OCI-LY3 (cell line): ENCODE measurements at regions not wholly inside any gene's neighbourhood (a gene's known extent, or its start where the extent isn't known, plus 50 kb on each side); places are given as distances from the start of the nearest gene placed in this dataset.
"Not testable (repeated sequence)": the region's sequence is repeated elsewhere in the genome, so short reads cannot be mapped to it uniquely, and the experiment has no call there.

Source experiments
- H2AFZ ChIP-seq: fragments of 200-600, 300-600 bp; shearing (Covaris generic); 2 replicates; pipeline ENCODE4 v1.6.0; 2014; ENCODE audit warnings: antibody characterized with exemption, low read depth, low read length
- H3K27ac ChIP-seq: fragments of 200-600, 300-600 bp; sonication (generic); 2 replicates; pipeline ENCODE4 v1.5.1; 2014; ENCODE audit warnings: mild to moderate bottlenecking, low read length, moderate library complexity, mixed read lengths
- H3K27me3 ChIP-seq: fragments of 200-600, 300-600 bp; sonication (generic); 2 replicates; pipeline ENCODE4 v1.6.1; 2014; ENCODE audit warnings: low read depth, low read length, mixed read lengths
- H3K36me3 ChIP-seq: fragments of 200-600, 300-600 bp; sonication (generic); replicated peaks from 2 replicates; pipeline ENCODE3; 2014; ENCODE audit warnings: low read depth, low read length, mixed read lengths
- H3K4me1 ChIP-seq: fragments of 300-600, 200-600 bp; sonication (generic); 2 replicates; pipeline ENCODE4 v1.6.1; 2014; ENCODE audit warnings: low read length, mixed read lengths
- H3K4me2 ChIP-seq: fragments of 200-600, 300-600 bp; sonication (generic); 2 replicates; pipeline ENCODE4 v1.6.1; 2014; ENCODE audit warnings: low read length, mixed read lengths
- H3K4me3 ChIP-seq: fragments of 300-600, 200-600 bp; sonication (generic); 2 replicates; pipeline ENCODE4 v1.5.1; 2014; ENCODE audit warnings: antibody characterized with exemption, mild to moderate bottlenecking, low read length, moderate library complexity
- H3K79me2 ChIP-seq: fragments of 300-600, 200-600 bp; shearing (Covaris generic); 2 replicates; pipeline ENCODE4 v1.6.1; 2014; ENCODE audit warnings: mild to moderate bottlenecking, low read length, mixed read lengths
- H3K9ac ChIP-seq: fragments of 300-600, 200-600 bp; shearing (Covaris generic); 2 replicates; pipeline ENCODE4 v1.6.0; 2014; ENCODE audit warnings: mild to moderate bottlenecking, low read length, moderate library complexity
- H3K9me3 ChIP-seq: fragments of 200-600, 300-600 bp; shearing (Covaris generic); 2 replicates; pipeline ENCODE4 v1.6.1; 2014; ENCODE audit warnings: low read length, mixed read lengths; ENCODE audit not compliant: insufficient read depth
- H4K20me1 ChIP-seq: fragments of 200-600, 300-600 bp; sonication (generic); 2 replicates; pipeline ENCODE4 v1.6.1; 2016; ENCODE audit warnings: low read length, mixed read lengths; ENCODE audit not compliant: insufficient read depth
- EZH2phosphoT487 ChIP-seq: fragments of 200-600 bp; shearing (Covaris generic); IDR thresholded peaks from 2 replicates; pipeline ENCODE4 v1.6.1; 2018; ENCODE audit warnings: antibody characterized with exemption, mixed run types, low read depth
- TF ChIP-seq, protein P1 (sequence below): fragments of 200-600, 300-600 bp; sonication (generic); IDR thresholded peaks from 2 replicates; pipeline ENCODE4 v1.5.1; 2014; ENCODE audit warnings: antibody characterized with exemption, low read length, low read depth

DNA sequence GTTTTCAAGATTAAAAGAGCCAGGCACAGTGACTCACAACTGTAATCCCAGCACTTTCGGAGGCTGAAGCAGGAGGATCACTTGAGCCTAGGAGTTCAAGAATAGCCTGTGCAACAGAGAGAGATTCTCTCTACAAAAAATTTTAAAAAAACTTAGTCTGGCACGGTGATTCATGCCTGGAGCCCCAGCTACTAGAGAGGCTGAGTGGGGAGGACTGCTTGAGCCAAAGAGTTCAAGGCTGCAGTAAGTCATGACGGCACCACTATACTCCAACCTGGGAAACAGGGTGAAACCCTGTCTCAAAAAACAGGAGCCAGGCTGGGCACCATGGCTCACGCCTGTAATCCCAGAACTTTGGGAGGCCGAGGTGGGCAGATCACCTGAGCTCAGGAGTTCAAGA is 86.6 kb upstream of the KCTD7 start:
- Histone ChIP-seq H2AFZ (no peak overlapping the region), H3K36me3 (no peaks in the 10 kb centered on the region), H4K20me1 (no peaks in the 10 kb centered on the region), H3K4me2 (no peak overlapping the region), H3K4me3 (no peak overlapping the region), H3K27me3 (no peaks in the 10 kb centered on the region), H3K27ac (no peak overlapping the region), H3K79me2 (no peaks in the 10 kb centered on the region), H3K9me3 (no peaks in the 10 kb centered on the region), H3K9ac (no peak overlapping the region), H3K4me1 (no peaks in the 10 kb centered on the region)
- TF ChIP-seq, protein P1, sequence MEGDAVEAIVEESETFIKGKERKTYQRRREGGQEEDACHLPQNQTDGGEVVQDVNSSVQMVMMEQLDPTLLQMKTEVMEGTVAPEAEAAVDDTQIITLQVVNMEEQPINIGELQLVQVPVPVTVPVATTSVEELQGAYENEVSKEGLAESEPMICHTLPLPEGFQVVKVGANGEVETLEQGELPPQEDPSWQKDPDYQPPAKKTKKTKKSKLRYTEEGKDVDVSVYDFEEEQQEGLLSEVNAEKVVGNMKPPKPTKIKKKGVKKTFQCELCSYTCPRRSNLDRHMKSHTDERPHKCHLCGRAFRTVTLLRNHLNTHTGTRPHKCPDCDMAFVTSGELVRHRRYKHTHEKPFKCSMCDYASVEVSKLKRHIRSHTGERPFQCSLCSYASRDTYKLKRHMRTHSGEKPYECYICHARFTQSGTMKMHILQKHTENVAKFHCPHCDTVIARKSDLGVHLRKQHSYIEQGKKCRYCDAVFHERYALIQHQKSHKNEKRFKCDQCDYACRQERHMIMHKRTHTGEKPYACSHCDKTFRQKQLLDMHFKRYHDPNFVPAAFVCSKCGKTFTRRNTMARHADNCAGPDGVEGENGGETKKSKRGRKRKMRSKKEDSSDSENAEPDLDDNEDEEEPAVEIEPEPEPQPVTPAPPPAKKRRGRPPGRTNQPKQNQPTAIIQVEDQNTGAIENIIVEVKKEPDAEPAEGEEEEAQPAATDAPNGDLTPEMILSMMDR: no peak
- TF ChIP-seq EZH2phosphoT487: no peak

DNA sequence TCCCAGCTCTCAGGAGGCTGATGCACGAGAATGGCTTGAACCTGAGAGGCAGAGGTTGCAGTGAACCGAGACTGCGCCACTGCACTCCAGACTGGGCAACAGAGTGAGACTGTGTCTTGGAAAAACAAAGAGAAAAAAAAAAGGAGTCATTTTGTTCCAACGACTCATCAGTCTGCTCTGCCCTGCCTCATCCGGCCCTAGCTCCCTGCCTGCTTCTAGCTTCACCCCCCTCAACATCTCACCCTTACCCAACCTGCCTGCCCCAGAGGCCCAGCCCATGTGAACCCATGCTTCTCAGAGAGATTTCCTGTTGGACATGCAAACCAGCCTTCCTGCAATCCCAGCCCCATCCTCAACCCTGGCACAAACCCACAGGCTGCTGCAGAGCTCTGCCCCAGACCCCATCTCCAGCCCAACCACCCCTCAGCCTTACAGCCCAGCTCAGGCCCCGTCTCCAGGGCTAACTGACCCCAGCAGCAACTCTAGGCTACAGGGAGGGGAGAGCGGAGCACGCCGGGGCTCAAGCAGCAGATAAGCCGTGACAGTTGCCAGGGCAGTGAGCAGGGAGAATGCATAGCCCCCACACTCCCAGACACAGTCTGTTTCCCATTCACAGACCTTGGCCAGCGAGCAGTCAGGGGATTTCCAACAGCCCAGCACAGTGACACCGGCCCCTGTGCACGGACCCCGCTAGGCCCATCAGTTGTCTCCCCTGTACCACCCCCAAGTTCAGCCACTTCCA is 86.0 kb upstream of the KCTD7 start:
- no peak overlapping the region for H3K9ac ChIP-seq
- no peaks in the 10 kb centered on the region for H3K36me3 ChIP-seq
- no peak overlapping the region for H2AFZ ChIP-seq
- no peak overlapping the region for H3K27ac ChIP-seq
- no peaks in the 10 kb centered on the region for H3K4me1 ChIP-seq
- H3K9me3 ChIP-seq: no peaks in the 10 kb centered on the region
- H4K20me1 ChIP-seq: no peaks in the 10 kb centered on the region
- no peak overlapping the region for H3K4me3 ChIP-seq
- no peak for TF ChIP-seq EZH2phosphoT487
- TF ChIP-seq, protein P1: no peak
- no peaks in the 10 kb centered on the region for H3K79me2 ChIP-seq
- H3K4me2 ChIP-seq: no peak overlapping the region
- H3K27me3 ChIP-seq: no peaks in the 10 kb centered on the region

GRCh38 chr7:66549466-66549865 is 79.2 kb upstream of the KCTD7 start:
- H3K79me2 ChIP-seq: no peaks in the 10 kb centered on the region
- H3K4me2 ChIP-seq: no peak overlapping the region
- H3K27me3 ChIP-seq: no peaks in the 10 kb centered on the region
- H3K9me3 ChIP-seq: no peaks in the 10 kb centered on the region
- H3K27ac ChIP-seq: no peak overlapping the region
- H3K4me3 ChIP-seq: no peak overlapping the region
- H3K4me1 ChIP-seq: no peaks in the 10 kb centered on the region
- H3K36me3 ChIP-seq: peaks cover 3% of the 10 kb centered on the region
- TF ChIP-seq, protein P1: no peak
- no peak for TF ChIP-seq EZH2phosphoT487
- H2AFZ ChIP-seq: no peak overlapping the region
- no peaks in the 10 kb centered on the region for H4K20me1 ChIP-seq
- H3K9ac ChIP-seq: no peak overlapping the region

DNA sequence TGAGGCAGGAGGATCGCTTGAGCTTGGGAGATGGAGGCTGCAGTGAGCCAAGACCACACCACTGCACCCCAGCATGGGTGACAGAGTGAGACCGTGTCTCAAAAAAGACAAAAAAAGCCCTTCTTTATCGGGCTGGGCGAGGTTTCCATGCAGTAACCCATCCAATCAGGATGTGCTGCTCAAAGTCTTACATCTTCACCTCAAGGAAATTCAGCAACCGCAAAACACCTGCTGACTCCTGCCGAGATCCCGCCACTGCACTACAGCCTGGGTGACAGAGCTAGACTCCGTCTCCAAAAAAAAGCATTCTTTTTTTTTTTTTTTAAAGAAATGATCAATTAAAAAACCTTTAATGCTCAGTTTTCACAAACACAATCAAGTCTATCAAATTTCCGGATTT is 75.7 kb upstream of the KCTD7 start:
- H2AFZ ChIP-seq: no peak overlapping the region
- no peak overlapping the region for H3K4me2 ChIP-seq
- H3K27ac ChIP-seq: no peak overlapping the region
- no peak overlapping the region for H3K9ac ChIP-seq
- no peaks in the 10 kb centered on the region for H3K4me1 ChIP-seq
- H3K4me3 ChIP-seq: no peak overlapping the region
- TF ChIP-seq, protein P1: no peak
- TF ChIP-seq EZH2phosphoT487: no peak
- H3K36me3 ChIP-seq: peaks cover 3% of the 10 kb centered on the region
- 0 out of 2 replicates have a peak, but pooled peaks cover 4% of the 10 kb centered on the region for H4K20me1 ChIP-seq
- H3K27me3 ChIP-seq: no peaks in the 10 kb centered on the region
- no peaks in the 10 kb centered on the region for H3K9me3 ChIP-seq
- no peaks in the 10 kb centered on the region for H3K79me2 ChIP-seq

GRCh38 chr7:66553675-66554074 is 75.0 kb upstream of the KCTD7 start:
- H3K36me3 ChIP-seq, H4K20me1 ChIP-seq: not testable (repeated sequence)

DNA sequence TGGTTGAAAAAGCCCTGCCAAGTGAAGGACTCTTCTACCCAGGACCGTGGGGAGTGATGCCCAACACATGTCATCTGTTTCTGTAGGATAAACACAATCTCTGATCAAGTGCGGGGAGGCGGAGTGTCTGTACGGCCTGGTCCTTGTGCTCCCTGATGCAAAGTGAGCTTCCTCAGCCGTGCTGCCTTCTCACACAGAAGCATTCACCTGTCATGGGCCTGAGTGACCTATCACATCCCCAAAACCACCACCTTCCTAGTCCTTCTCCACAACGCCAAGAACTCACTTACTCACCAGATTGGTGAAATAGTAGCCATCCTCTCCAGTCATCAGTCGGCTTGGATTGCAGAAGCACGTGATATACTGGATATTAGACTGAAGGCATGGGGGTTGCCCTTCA is 74.4 kb upstream of the KCTD7 start:
- not testable (repeated sequence) for H3K27ac ChIP-seq, H3K9me3 ChIP-seq, H3K4me2 ChIP-seq, H3K27me3 ChIP-seq, H2AFZ ChIP-seq, H3K4me1 ChIP-seq, H3K9ac ChIP-seq, H3K79me2 ChIP-seq, H3K4me3 ChIP-seq, H3K36me3 ChIP-seq, H4K20me1 ChIP-seq

More at GRCh38 chr7:66553675-66554074, 75.0 kb upstream of the KCTD7 start:
- H3K9me3 ChIP-seq, H3K4me2 ChIP-seq, H3K4me3 ChIP-seq, H3K4me1 ChIP-seq, H3K9ac ChIP-seq, H3K79me2 ChIP-seq, H3K27ac ChIP-seq, H2AFZ ChIP-seq, H3K27me3 ChIP-seq: not testable (repeated sequence)
